Skeletal muscle tissue (tissue), 3 donors: ENCODE measurements at regions not wholly inside any gene's neighbourhood (a gene's known extent, or its start where the extent isn't known, plus 50 kb on each side); places are given as distances from the start of the nearest gene placed in this dataset.

Experiments
- H3K27ac ChIP-seq: one replicate; pipeline ENCODE4 v1.7.0; 2013; ENCODE audit warnings: mild to moderate bottlenecking, low read depth, low read length, inconsistent platforms
- H3K27me3 ChIP-seq, 3 donors: one replicate each; pipeline ENCODE4 v1.7.0; 2013; ENCODE audit warnings: low read length in 3 of 3; ENCODE audit not compliant: control insufficient read depth in 3 of 3, insufficient read depth in 3 of 3
- H3K36me3 ChIP-seq, 3 donors: one replicate each; pipeline ENCODE4 v1.7.0; 2013; ENCODE audit warnings: low read length in 3 of 3; ENCODE audit not compliant: control insufficient read depth in 3 of 3, insufficient read depth in 3 of 3
- H3K4me1 ChIP-seq, 3 donors: one replicate each; pipeline ENCODE4 v1.7.0; 2013; ENCODE audit warnings: low read length in 3 of 3, mild to moderate bottlenecking in 3 of 3; ENCODE audit not compliant: control insufficient read depth in 3 of 3, insufficient read depth in 3 of 3
- H3K4me3 ChIP-seq, 3 donors: one replicate each; pipeline ENCODE4 v1.7.0; 2013; ENCODE audit warnings: low read length in 3 of 3
- H3K9ac ChIP-seq, 3 donors: one replicate each; pipeline ENCODE4 v1.7.0; 2013; ENCODE audit warnings: low read length in 3 of 3, mild to moderate bottlenecking in 3 of 3, moderate library complexity in 2 of 3, low read depth in 1 of 3
- H3K9me3 ChIP-seq, 3 donors: one replicate each; pipeline ENCODE4 v1.7.0; 2013; ENCODE audit warnings: low read length in 3 of 3; ENCODE audit not compliant: control insufficient read depth in 3 of 3
- donor health status: Osteomylitis.

DNA sequence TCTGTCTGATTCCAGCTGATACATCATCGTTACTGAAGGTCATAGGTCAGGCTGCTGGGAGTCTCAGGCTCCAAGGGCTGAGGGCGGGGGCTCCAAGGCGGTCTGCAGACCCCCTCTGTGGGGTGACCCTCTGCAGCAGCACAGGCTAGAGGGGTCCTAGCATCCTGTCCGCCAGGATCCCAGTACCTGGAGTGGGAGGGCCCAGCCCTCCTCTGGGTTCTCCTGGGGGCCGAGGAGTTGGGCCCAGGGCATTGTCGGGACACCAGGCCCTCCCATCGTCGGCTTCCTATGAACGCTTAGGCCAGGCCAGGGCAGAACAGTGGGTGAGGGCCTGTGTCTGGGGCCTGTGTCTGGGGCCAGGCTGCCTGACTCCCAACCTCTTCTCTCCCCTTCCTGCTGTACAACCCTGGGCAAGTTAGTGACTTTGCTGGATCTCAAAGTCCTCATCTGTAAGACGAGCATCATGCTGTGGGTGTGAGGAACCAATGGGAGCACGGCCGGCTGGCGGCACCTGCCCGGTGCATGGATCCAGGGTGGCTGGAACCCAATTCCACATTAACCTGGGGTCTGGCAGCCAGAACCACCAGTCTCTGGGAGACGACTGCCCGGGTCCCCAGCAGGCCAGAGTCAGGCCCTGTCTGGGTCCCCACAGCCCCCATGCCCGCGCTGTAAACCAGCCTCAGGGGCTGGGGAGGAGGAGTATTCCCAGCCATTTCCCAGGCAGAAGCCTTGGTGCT is 56.2 kb upstream of the COL18A1 start:
- Histone ChIP-seq H3K36me3 (no peaks in the 10 kb centered on the region), H3K4me3 (no peak overlapping the region), H3K9me3 (no peaks in the 10 kb centered on the region), H3K4me1 (peaks cover 11 to 31% (median 22%) of the 10 kb centered on the region in 3 donors), H3K27me3 (peaks cover 13 to 22% (median 20%) of the 10 kb centered on the region in 3 donors), H3K27ac (peak overlapping the region; percentile 66), H3K9ac (no peak overlapping the region)

DNA sequence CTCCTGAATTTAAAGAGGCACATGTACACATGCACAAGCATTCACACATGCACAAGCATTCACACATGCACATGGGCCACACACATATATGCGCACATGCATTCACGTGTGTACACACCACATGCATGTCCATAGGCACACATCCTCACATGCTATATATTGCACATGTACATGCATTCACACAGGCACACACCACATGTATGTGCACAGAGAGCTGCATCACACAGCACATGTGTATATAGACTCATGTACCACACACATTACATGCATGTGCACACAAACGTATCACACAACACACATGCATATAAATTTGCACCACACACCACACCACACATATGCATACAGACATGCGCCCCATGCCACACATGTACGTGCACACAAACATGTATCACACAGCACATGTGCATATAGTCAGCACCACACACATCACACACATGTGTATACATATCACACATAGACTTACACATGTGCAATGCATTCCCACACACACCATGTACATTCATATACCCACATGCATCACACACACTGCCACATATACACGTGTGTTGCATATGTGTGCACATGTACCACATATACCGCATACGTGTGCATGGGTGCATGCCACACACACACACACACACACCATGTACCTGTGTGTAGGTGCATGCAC is 54.6 kb upstream of the COL18A1 start:
- no peaks in the 10 kb centered on the region for H3K9me3 ChIP-seq
- H3K4me3 ChIP-seq, result peak overlapping the region in 1 of 3 donors; percentile 41
- peaks cover 13 to 21% (median 14%) of the 10 kb centered on the region in 3 donors for H3K27me3 ChIP-seq
- peak overlapping the region in 1 of 3 donors; percentile 41 for H3K9ac ChIP-seq
- H3K4me1 ChIP-seq, result peaks cover 11 to 31% (median 22%) of the 10 kb centered on the region in 3 donors
- H3K27ac ChIP-seq, result no peak overlapping the region
- H3K36me3 ChIP-seq, result no peaks in the 10 kb centered on the region

DNA sequence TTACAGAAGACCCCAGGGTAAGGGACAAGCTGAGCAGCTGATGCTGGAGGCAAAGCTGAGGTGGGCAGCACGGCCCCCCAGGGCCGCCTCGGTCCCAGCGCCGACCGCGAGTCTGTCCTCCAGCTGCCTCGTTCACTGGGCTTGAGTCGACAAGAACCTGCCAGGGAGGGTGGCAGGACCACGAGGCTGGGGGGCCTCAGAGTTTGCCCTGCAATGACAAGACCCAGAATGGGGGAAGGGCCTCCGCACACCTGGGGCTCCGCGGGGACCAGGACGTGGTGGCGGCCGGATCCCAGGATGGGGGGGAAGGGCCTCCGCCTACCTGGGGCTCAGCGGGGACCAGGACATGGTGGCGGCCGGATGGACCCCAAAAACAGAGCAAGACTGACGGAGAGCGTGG is 53.9 kb upstream of the COL18A1 start:
- Histone ChIP-seq H3K9ac (no peak overlapping the region), H3K4me3 (no peak overlapping the region), H3K9me3 (no peaks in the 10 kb centered on the region), H3K27me3 (peaks cover 13 to 21% (median 14%) of the 10 kb centered on the region in 3 donors), H3K27ac (no peak overlapping the region), H3K36me3 (no peaks in the 10 kb centered on the region), H3K4me1 (peaks cover 15 to 34% (median 22%) of the 10 kb centered on the region in 3 donors)

DNA sequence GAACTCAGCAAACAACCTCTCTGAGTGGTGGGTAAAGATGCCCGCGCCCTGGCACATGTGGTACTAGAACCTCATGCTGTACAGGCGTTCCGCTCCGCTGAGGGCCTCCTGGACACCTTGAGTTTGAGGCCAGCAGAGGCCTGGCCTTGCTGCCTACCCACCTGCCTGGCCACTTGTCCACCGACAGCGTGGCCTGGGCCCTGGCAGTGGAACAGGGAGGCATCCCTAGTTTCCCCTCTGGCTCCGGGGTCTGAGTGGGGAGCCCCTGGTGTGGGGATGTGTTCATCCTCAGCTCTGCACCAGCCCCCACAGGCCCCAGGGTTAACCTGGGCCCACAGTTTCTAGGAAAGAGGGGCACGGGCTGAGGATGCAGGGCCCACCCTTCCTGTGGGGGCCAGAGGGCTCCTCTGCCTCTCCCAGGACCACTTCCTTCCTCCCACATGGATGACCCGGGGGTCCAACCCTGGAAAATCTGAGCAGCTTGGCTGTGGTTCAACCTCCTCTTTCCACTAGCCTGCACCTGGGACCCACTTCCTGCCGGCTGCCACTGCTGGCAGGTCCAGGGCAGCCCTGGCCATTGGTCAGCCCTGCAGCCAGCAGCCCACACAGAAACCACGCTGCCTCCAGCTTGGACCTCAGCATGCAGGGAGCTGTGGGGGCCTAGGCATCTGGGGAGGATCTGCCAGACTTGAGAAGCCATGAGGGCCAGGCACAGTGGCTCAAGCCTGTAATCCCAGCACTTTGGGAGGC is 53.3 kb upstream of the COL18A1 start:
- H3K4me1 ChIP-seq, result peaks cover 21 to 41% (median 27%) of the 10 kb centered on the region in 3 donors
- H3K27ac ChIP-seq, result no peak overlapping the region

DNA sequence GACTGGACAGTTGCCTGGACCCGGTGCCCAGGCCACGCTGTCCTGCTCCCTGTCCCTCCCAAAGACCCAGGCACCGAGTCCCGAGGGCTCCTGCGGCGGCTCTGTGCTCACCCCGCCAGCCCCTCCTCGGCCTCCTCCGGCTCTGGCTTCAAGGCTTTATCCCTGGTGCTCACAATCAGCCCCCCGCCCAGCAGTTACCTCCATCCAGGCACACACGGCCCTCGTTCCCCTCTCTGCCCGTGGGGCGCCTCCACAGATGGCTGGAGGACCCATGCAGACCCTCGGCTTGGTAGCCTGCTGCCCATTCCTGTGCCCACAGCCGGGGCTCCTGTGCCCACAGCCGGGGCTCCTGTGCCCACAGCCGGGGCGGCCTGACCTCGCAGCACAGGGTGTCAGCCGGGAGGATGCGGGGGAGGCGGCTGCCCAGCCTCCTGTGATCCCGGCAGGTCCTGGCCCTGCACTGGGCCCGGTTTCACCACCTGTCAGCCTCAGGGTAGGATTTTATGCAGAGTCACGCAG is 52.3 kb upstream of the COL18A1 start:
- Histone ChIP-seq H3K4me1 (peaks cover 28 to 50% (median 33%) of the 10 kb centered on the region in 3 donors), H3K36me3 (no peaks in the 10 kb centered on the region), H3K27ac (no peak overlapping the region), H3K9me3 (no peaks in the 10 kb centered on the region), H3K27me3 (peaks cover 7 to 20% (median 10%) of the 10 kb centered on the region in 3 donors), H3K4me3 (no peak overlapping the region), H3K9ac (no peak overlapping the region)

More for the DNA sequence above, 53.3 kb upstream of the COL18A1 start:
- Histone ChIP-seq H3K9ac (no peak overlapping the region), H3K36me3 (no peaks in the 10 kb centered on the region), H3K27me3 (peaks cover 10 to 25% (median 13%) of the 10 kb centered on the region in 3 donors), H3K9me3 (no peaks in the 10 kb centered on the region), H3K4me3 (no peak overlapping the region)

DNA sequence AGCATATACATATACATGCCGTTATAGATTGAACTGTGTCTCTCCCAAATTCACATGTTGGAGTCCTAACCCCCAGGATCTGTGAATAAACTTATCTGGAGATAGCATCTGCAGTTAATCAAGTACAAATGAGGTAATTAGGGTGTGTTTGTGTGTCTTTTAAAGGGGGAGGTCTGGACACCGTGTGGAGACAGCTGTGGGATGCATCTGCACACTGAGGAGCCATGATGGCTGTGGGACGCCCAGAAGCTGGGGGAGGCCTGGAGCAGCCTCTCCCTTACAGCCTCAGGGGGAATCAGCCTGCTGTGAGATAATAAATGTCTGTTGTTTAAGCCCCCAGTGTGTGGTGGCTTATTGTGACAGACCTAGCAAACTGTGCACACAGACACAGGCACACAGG is 51.8 kb upstream of the COL18A1 start:
- Histone ChIP-seq H3K9me3 (no peaks in the 10 kb centered on the region), H3K27ac (no peak overlapping the region), H3K9ac (no peak overlapping the region), H3K4me1 (peaks cover 33 to 51% (median 38%) of the 10 kb centered on the region in 3 donors), H3K4me3 (no peak overlapping the region), H3K27me3 (peaks cover 5 to 20% (median 10%) of the 10 kb centered on the region in 3 donors), H3K36me3 (no peaks in the 10 kb centered on the region)

DNA sequence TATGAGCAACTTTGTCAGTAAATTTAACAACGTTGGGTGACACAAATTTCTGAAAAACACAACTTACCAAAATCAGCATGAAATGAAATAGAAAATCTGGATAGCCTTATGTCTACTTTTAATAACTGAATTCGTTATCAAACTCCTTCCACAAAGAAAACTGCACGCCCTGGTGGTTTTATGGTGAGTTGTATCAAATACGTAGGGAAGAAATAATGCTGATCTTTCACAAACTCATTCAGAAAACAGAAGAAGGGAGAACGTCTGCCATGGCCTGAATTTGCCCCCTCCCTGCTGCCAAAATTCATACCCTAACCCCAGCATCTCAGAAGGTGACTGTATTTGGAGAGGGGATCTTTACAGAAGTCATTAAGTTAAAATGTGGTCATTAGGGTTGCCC is 50.0 kb upstream of the COL18A1 start:
- H3K27ac ChIP-seq, result no peak overlapping the region
- no peaks in the 10 kb centered on the region for H3K9me3 ChIP-seq
- peaks cover 0 to 20% (median 10%) of the 10 kb centered on the region in 3 donors for H3K27me3 ChIP-seq
- peaks cover 40 to 55% (median 41%) of the 10 kb centered on the region in 3 donors for H3K4me1 ChIP-seq
- H3K36me3 ChIP-seq, result no peaks in the 10 kb centered on the region
- H3K9ac ChIP-seq, result no peak overlapping the region
- H3K4me3 ChIP-seq, result no peak overlapping the region
